GM21390 (cell line): ENCODE measurements at regions not wholly inside any gene's neighbourhood (a gene's known extent, or its start where the extent isn't known, plus 50 kb on each side); places are given as distances from the start of the nearest gene placed in this dataset.

Source experiments
- ATAC-seq: cut with Tn5 transposase; IDR thresholded peaks from one replicate; pipeline ENCODE4 v1.9.1; 2021; ENCODE audit not compliant: unreplicated experiment

- no peak for ATAC-seq
Measured at GRCh38 chr10:113320211-113320610, 232.6 kb upstream of the HABP2 start.

- no peak for ATAC-seq
Measured at GRCh38 chr10:113320987-113321386, 231.9 kb upstream of the HABP2 start.

- ATAC-seq: no peak
Measured at GRCh38 chr10:113322843-113323242, 230.0 kb upstream of the HABP2 start.

GRCh38 chr10:113323985-113324384, 228.9 kb upstream of the HABP2 start:
- ATAC-seq: no peak

- ATAC-seq: peak; percentile 90
Measured at GRCh38 chr10:113326160-113327111, 226.4 kb upstream of the HABP2 start.

- ATAC-seq: no peak
Measured at GRCh38 chr10:113329121-113329596, 223.7 kb upstream of the HABP2 start.

- ATAC-seq: no peak
Measured at GRCh38 chr10:113331961-113332360, 220.9 kb upstream of the HABP2 start.

- no peak for ATAC-seq
Measured at GRCh38 chr10:113333313-113333712, 219.5 kb upstream of the HABP2 start.

GRCh38 chr10:113335592-113335991, 217.3 kb upstream of the HABP2 start:
- ATAC-seq: no peak

GRCh38 chr10:113336549-113337130, 216.2 kb upstream of the HABP2 start:
- no peak for ATAC-seq

- ATAC-seq: no peak
Measured at GRCh38 chr10:113337142-113337541, 215.7 kb upstream of the HABP2 start.

- no peak for ATAC-seq
Measured at GRCh38 chr10:113339121-113339520, 213.7 kb upstream of the HABP2 start.

- no peak for ATAC-seq
Measured at GRCh38 chr10:113340282-113340681, 212.6 kb upstream of the HABP2 start.

- no peak for ATAC-seq
Measured at GRCh38 chr10:113341138-113341537, 211.7 kb upstream of the HABP2 start.

- ATAC-seq: no peak
Measured at GRCh38 chr10:113345826-113346624, 206.8 kb upstream of the HABP2 start.

- ATAC-seq: no peak
Measured at GRCh38 chr10:113347508-113347907, 205.3 kb upstream of the HABP2 start.

GRCh38 chr10:113348694-113349093, 204.2 kb upstream of the HABP2 start:
- ATAC-seq: no peak

- ATAC-seq: no peak
Measured at GRCh38 chr10:113350311-113351040, 202.4 kb upstream of the HABP2 start.

GRCh38 chr10:113354711-113355110, 198.1 kb upstream of the HABP2 start:
- ATAC-seq: no peak

GRCh38 chr10:113356794-113357680, 195.8 kb upstream of the HABP2 start:
- ATAC-seq: no peak
